K562 (cell line): ENCODE measurements at regions not wholly inside any gene's neighbourhood (a gene's known extent, or its start where the extent isn't known, plus 50 kb on each side); places are given as distances from the start of the nearest gene placed in this dataset.

Experiments used
- BRF1 ChIP-seq: IDR thresholded peaks from 3 replicates; pipeline ENCODE4 v1.6.1; 2011; ENCODE audit warnings: borderline replicate concordance, mild to moderate bottlenecking; ENCODE audit not compliant: insufficient read length; ENCODE audit errors: extremely low read depth
- CBFA2T2 ChIP-seq: fragments of 450-650 bp; conservative IDR thresholded peaks from 2 replicates; pipeline ENCODE4 v1.6.1; 2017; ENCODE audit warnings: mild to moderate bottlenecking
- E2F6 ChIP-seq, 2 experiments: IDR thresholded peaks; 2 replicates each; pipeline ENCODE4 v1.6.1; 2011; ENCODE audit warnings: borderline replicate concordance in 1 of 2, control low read depth in 1 of 2, low read depth in 1 of 2, low read length in 1 of 2, mild to moderate bottlenecking in 1 of 2, mixed read lengths in 1 of 2, moderate library complexity in 1 of 2; ENCODE audit not compliant: insufficient read depth in 1 of 2, insufficient read length in 1 of 2, poor library complexity in 1 of 2, severe bottlenecking in 1 of 2; ENCODE audit errors: extremely low read depth in 1 of 2
- E2F8 ChIP-seq: fragments of 450-650 bp; IDR thresholded peaks from 2 replicates; pipeline ENCODE4 v1.7.1; 2018; ENCODE audit warnings: mild to moderate bottlenecking, low read depth; ENCODE audit not compliant: partially characterized antibody
- ELF4 ChIP-seq: fragments of 450-650 bp; formaldehyde crosslinking; IDR thresholded peaks from 2 replicates; pipeline ENCODE4 v1.4.0; 2022; ENCODE audit warnings: missing genetic modification characterization
- ERF ChIP-seq: fragments of 450-650 bp; formaldehyde crosslinking; IDR thresholded peaks from 2 replicates; pipeline ENCODE4 v1.4.0; 2020; ENCODE audit warnings: mild to moderate bottlenecking, mixed read lengths
- FIP1L1 ChIP-seq: fragments of 200-400 bp; formaldehyde crosslinking; IDR thresholded peaks from 2 replicates; pipeline ENCODE4 v1.6.1; 2018; ENCODE audit warnings: mild to moderate bottlenecking, low read depth, low read length; ENCODE audit not compliant: poor library complexity, severe bottlenecking
- HDAC3 ChIP-seq: fragments of 450-650 bp; IDR thresholded peaks from 2 replicates; pipeline ENCODE4 v1.6.1; 2018; ENCODE audit warnings: borderline replicate concordance, mild to moderate bottlenecking, moderate library complexity; ENCODE audit not compliant: partially characterized antibody
- HINFP ChIP-seq: fragments of 450-650 bp; conservative IDR thresholded peaks from 2 replicates; pipeline ENCODE4 v1.6.1; 2016; ENCODE audit warnings: missing genetic modification characterization, low read depth, mild to moderate bottlenecking, control low read depth, missing compliant biosample characterization
- MCM7 ChIP-seq, 2 experiments: fragments of 450-650 bp; IDR thresholded peaks; 2 replicates each; pipeline ENCODE4 v1.6.1; 2016 to 2018
- MECOM ChIP-seq: fragments of 250-450 bp; sonication (Bioruptor Pico); IDR thresholded peaks from 2 replicates; pipeline ENCODE4 v1.8.0; 2022; ENCODE audit warnings: inconsistent platforms
- MTA3 ChIP-seq: fragments of 450-650 bp; formaldehyde crosslinking; IDR thresholded peaks from 2 replicates; pipeline ENCODE4 v1.6.1; 2017; ENCODE audit warnings: mild to moderate bottlenecking, borderline replicate concordance
- POLR3A ChIP-seq: IDR thresholded peaks from 2 replicates; pipeline ENCODE4 v1.6.1; 2011; ENCODE audit warnings: borderline replicate concordance, mild to moderate bottlenecking, moderate library complexity; ENCODE audit not compliant: insufficient read length, insufficient read depth; ENCODE audit errors: extremely low read depth
- PTBP1 ChIP-seq: fragments of 200-400 bp; formaldehyde crosslinking; IDR thresholded peaks from 2 replicates; pipeline ENCODE4 v1.6.1; 2017; ENCODE audit warnings: low read depth, low read length
- SAP30 ChIP-seq: fragments of 200-600 bp; sonication (generic); IDR thresholded peaks from 2 replicates; pipeline ENCODE4 v1.6.1; 2012; ENCODE audit warnings: borderline replicate concordance, low read depth, mild to moderate bottlenecking, moderate library complexity, low read length, control low read depth, inconsistent platforms; ENCODE audit not compliant: insufficient read depth, poor library complexity, severe bottlenecking
- SMC3 ChIP-seq: conservative IDR thresholded peaks from 2 replicates; pipeline ENCODE4 v1.6.1; 2011; ENCODE audit warnings: low read depth, low read length, improper control_type of control experiment; ENCODE audit not compliant: insufficient read depth
- SRSF3 ChIP-seq: fragments of 200-400 bp; formaldehyde crosslinking; IDR thresholded peaks from 2 replicates; pipeline ENCODE4 v1.6.1; 2016; ENCODE audit warnings: mild to moderate bottlenecking, low read length, moderate library complexity; ENCODE audit not compliant: insufficient read depth
- THRB ChIP-seq: fragments of 450-650 bp; formaldehyde crosslinking; conservative IDR thresholded peaks from 2 replicates; pipeline ENCODE4 v1.4.0; 2022; ENCODE audit warnings: mild to moderate bottlenecking, missing genetic modification characterization
- ZNF134 ChIP-seq: fragments of 250-450 bp; sonication (Bioruptor Pico); conservative IDR thresholded peaks from 2 replicates; pipeline ENCODE4 v1.4.0; 2020
- ZNF212 ChIP-seq: fragments of 450-650 bp; formaldehyde crosslinking; IDR thresholded peaks from 2 replicates; pipeline ENCODE4 v1.4.0; 2020; ENCODE audit warnings: mild to moderate bottlenecking
- ZNF583 ChIP-seq: fragments of 250-450 bp; sonication (Bioruptor Pico); IDR thresholded peaks from 2 replicates; pipeline ENCODE4 v1.4.0; 2020
- ZNF695 ChIP-seq: fragments of 450-650 bp; formaldehyde crosslinking; IDR thresholded peaks from 2 replicates; pipeline ENCODE4 v1.4.0; 2020; ENCODE audit warnings: mild to moderate bottlenecking, moderate library complexity
- ZNF778 ChIP-seq: fragments of 450-650 bp; formaldehyde crosslinking; IDR thresholded peaks from 2 replicates; pipeline ENCODE4 v1.4.0; 2020; ENCODE audit warnings: mild to moderate bottlenecking, moderate library complexity

- TF ChIP-seq SAP30 (no peak), SMC3 (no peak), PTBP1 (no peak), HINFP (no peak), POLR3A (no peak), BRF1 (no peak), MTA3 (no peak), MCM7 (IDR thresholded peaks at IDR 0.05) (no peak), MECOM (CRISPR knock-in tag) (0 out of 2 replicates have a peak, but pooled peaks have one; percentile 39), SRSF3 (no peak), ZNF134 (CRISPR knock-in tag) (no peak), ZNF695 (no peak), ZNF212 (CRISPR knock-in tag) (no peak), FIP1L1 (no peak), CBFA2T2 (peak; percentile 91), ZNF778 (CRISPR knock-in tag) (no peak), ELF4 (CRISPR knock-in tag) (0 out of 2 replicates have a peak, but pooled peaks have one; percentile 72), HDAC3 (peak; percentile 80), THRB (CRISPR knock-in tag) (no peak), ZNF583 (CRISPR knock-in tag) (no peak), E2F6 (IDR thresholded peaks at IDR 0.05; ENCODE audit: borderline replicate concordance in 1 of 2, extremely low read depth in 1 of 2, insufficient read depth in 1 of 2, insufficient read length in 1 of 2, low read depth in 1 of 2, low read length in 1 of 2, poor library complexity in 1 of 2, severe bottlenecking in 1 of 2) (no peak), E2F8 (peak; percentile 32), ERF (no peak)
Observed at GRCh38 chr7:88689821-88690220, 69.7 kb upstream of the ZNF804B start (continued).
